OCI-LY7 (cell line): ENCODE measurements at regions not wholly inside any gene's neighbourhood (a gene's known extent, or its start where the extent isn't known, plus 50 kb on each side); places are given as distances from the start of the nearest gene placed in this dataset.

Experiments used
- BruUV-seq: library from RNA; stranded (reverse); fragments of 400-500 nt; replicated peaks from 2 replicates; lab custom pipeline; 2021; lab: Mats Ljungman, UMichigan
- CTCF ChIA-PET: fragments of 300-600 bp; sonication (Branson Sonifier 250); formaldehyde crosslinking; loops from one replicate; lab custom pipeline; 2022; ENCODE audit warnings: antibody characterized with exemption; ENCODE audit not compliant: unreplicated experiment; lab: Charles Lee
- POLR2A ChIA-PET: fragments of 300-600 bp; sonication (Branson Sonifier 250); formaldehyde crosslinking; loops from one replicate; lab custom pipeline; 2022; ENCODE audit warnings: antibody characterized with exemption; lab: Charles Lee
- DNase-seq: peaks from one replicate; pipeline ENCODE4 v3.0.0-alpha.2; 2015; ENCODE audit warnings: low spot score
- H2AFZ ChIP-seq: fragments of 200-600 bp; sonication (generic), shearing (Covaris generic); 2 replicates; pipeline ENCODE4 v1.6.1; 2014; ENCODE audit warnings: mild to moderate bottlenecking, antibody characterized with exemption, low read length, moderate library complexity
- H3K27ac ChIP-seq: fragments of 200-600 bp; sonication (generic); 2 replicates; pipeline ENCODE4 v1.5.1; 2014; ENCODE audit warnings: mixed run types, low read depth, mild to moderate bottlenecking, moderate library complexity, low read length, inconsistent platforms; ENCODE audit not compliant: poor library complexity, severe bottlenecking
- H3K36me3 ChIP-seq: fragments of 200-600 bp; sonication (generic); 2 replicates; pipeline ENCODE4 v1.6.1; 2014; ENCODE audit warnings: mild to moderate bottlenecking, antibody characterized with exemption, low read length, moderate library complexity, mixed read lengths; ENCODE audit not compliant: insufficient read depth
- H3K4me1 ChIP-seq: fragments of 200-600 bp; sonication (generic); 2 replicates; pipeline ENCODE4 v1.5.1; 2014; ENCODE audit warnings: mild to moderate bottlenecking, low read length; ENCODE audit not compliant: insufficient read depth, poor library complexity, severe bottlenecking
- H3K4me2 ChIP-seq: fragments of 200-600 bp; sonication (generic); 2 replicates; pipeline ENCODE4 v1.6.1; 2014; ENCODE audit warnings: mild to moderate bottlenecking, low read length
- H3K4me3 ChIP-seq: fragments of 200-600 bp; sonication (generic); 2 replicates; pipeline ENCODE4 v1.5.1; 2014; ENCODE audit warnings: mild to moderate bottlenecking, low read depth, low read length; ENCODE audit not compliant: poor library complexity, severe bottlenecking
- H3K79me2 ChIP-seq: fragments of 200-600 bp; sonication (generic); 2 replicates; pipeline ENCODE4 v1.6.1; 2016; ENCODE audit warnings: low read depth, mild to moderate bottlenecking, low read length, moderate library complexity, mixed read lengths; ENCODE audit not compliant: insufficient read depth
- H3K9me2 ChIP-seq: fragments of 200-600 bp; sonication (generic); 2 replicates; pipeline ENCODE4 v1.6.1; 2016; ENCODE audit warnings: mild to moderate bottlenecking, low read length, mixed read lengths; ENCODE audit not compliant: insufficient read depth
- H3K9me3 ChIP-seq: fragments of 200-600 bp; sonication (generic); 2 replicates; pipeline ENCODE4 v1.6.1; 2014; ENCODE audit warnings: mild to moderate bottlenecking, mixed run types, low read length, mixed read lengths
- H4K20me1 ChIP-seq: fragments of 200-600 bp; sonication (generic); 2 replicates; pipeline ENCODE4 v1.6.1; 2014; ENCODE audit warnings: mild to moderate bottlenecking, antibody characterized with exemption, low read length, moderate library complexity, mixed read lengths; ENCODE audit not compliant: insufficient read depth
- CTCF ChIP-seq: fragments of 200-600 bp; sonication (generic); conservative IDR thresholded peaks from 2 replicates; pipeline ENCODE4 v1.5.1; 2014; ENCODE audit warnings: mild to moderate bottlenecking, antibody characterized with exemption, low read length, moderate library complexity, mixed read lengths
- EZH2phosphoT487 ChIP-seq: fragments of 200-600 bp; sonication (generic); IDR thresholded peaks from 2 replicates; pipeline ENCODE4 v1.6.1; 2018; ENCODE audit warnings: low read depth, borderline replicate concordance, mild to moderate bottlenecking, mixed run types, antibody characterized with exemption, low read length, moderate library complexity, mixed read lengths
- intact Hi-C: fragments of 100-400 bp; cut with micrococcal nuclease; formaldehyde crosslinking; loops from one replicate; pipeline ENCODE4 v1.10.0; 2022; ENCODE audit not compliant: unreplicated experiment

GRCh38 chr3:19596408-19596807, 337.6 kb downstream of the EFHB start:
- ChIA-PET CTCF (no interaction called here), POLR2A (interaction anchor here (1.0 kb wide), 1 partner anchor 8 kb away, joined by 3 read pairs; no protein-coding TSS in a partner anchor)
- 0 out of 2 replicates have a peak, but pooled peaks cover 2% of the 10 kb centered on the region for H3K9me3 ChIP-seq
- no peaks in the 10 kb centered on the region for H3K36me3 ChIP-seq
- TF ChIP-seq CTCF: no peak
- TF ChIP-seq EZH2phosphoT487: no peak
- no peaks in the 10 kb centered on the region for H3K79me2 ChIP-seq
- no peak for DNase-seq
- H2AFZ ChIP-seq: no peak overlapping the region
- no peak overlapping the region for H3K4me3 ChIP-seq
- no peaks in the 10 kb centered on the region for H3K9me2 ChIP-seq
- intact Hi-C loops: no loop called here
- BruUV-seq: no TSS peak
- no peak overlapping the region for H3K27ac ChIP-seq
- no peaks in the 10 kb centered on the region for H4K20me1 ChIP-seq
- peaks cover 3% of the 10 kb centered on the region for H3K4me1 ChIP-seq
- no peak overlapping the region for H3K4me2 ChIP-seq

- no peak for TF ChIP-seq CTCF
- TF ChIP-seq EZH2phosphoT487: no peak
Observed at GRCh38 chr3:19595884-19596283, 338.1 kb downstream of the EFHB start.

More at GRCh38 chr3:19595884-19596283, 338.1 kb downstream of the EFHB start:
- BruUV-seq: no TSS peak
- Histone ChIP-seq H3K9me3 (no peaks in the 10 kb centered on the region), H3K79me2 (no peaks in the 10 kb centered on the region), H3K4me3 (no peak overlapping the region), H3K27ac (no peak overlapping the region), H3K36me3 (no peaks in the 10 kb centered on the region), H2AFZ (no peak overlapping the region), H3K9me2 (no peaks in the 10 kb centered on the region), H3K4me1 (peaks cover 3% of the 10 kb centered on the region), H3K4me2 (no peak overlapping the region), H4K20me1 (no peaks in the 10 kb centered on the region)
- CTCF ChIA-PET: no interaction called here
- DNase-seq: no peak
- intact Hi-C loops: no loop called here
- POLR2A ChIA-PET: interaction anchor here (1.2 kb wide), 1 partner anchor 16 kb away, joined by 4 read pairs; no protein-coding TSS in a partner anchor
